DND-41 (cell line): ENCODE measurements at regions not wholly inside any gene's neighbourhood (a gene's known extent, or its start where the extent isn't known, plus 50 kb on each side); places are given as distances from the start of the nearest gene placed in this dataset.

Source experiments
- ATAC-seq: fragments of 200-7000 bp; cut with Tn5 transposase; 3 replicates; pipeline ENCODE4 v1.9.1; 2021; ENCODE audit warnings: low read depth; ENCODE audit not compliant: insufficient read depth
- DNase-seq: peaks from one replicate; pipeline ENCODE4 v3.0.0-alpha.2; 2020
- H2AFZ ChIP-seq: 2 replicates; pipeline ENCODE4 v1.6.0; 2012; ENCODE audit warnings: low read depth, low read length
- H3K27ac ChIP-seq: 2 replicates; pipeline ENCODE4 v1.5.1; 2012; ENCODE audit warnings: low read length, inconsistent platforms
- H3K27me3 ChIP-seq: fragments of 200-600 bp; sonication (generic); 2 replicates; pipeline ENCODE4 v1.6.0; 2012; ENCODE audit warnings: low read length, mild to moderate bottlenecking, inconsistent platforms; ENCODE audit not compliant: insufficient read depth, poor library complexity
- H3K36me3 ChIP-seq: 2 replicates; pipeline ENCODE4 v1.5.1; 2012; ENCODE audit warnings: low read length, inconsistent platforms; ENCODE audit not compliant: insufficient read depth
- H3K4me1 ChIP-seq: 2 replicates; pipeline ENCODE4 v1.5.1; 2012; ENCODE audit warnings: mild to moderate bottlenecking, low read length; ENCODE audit not compliant: insufficient read depth
- H3K4me2 ChIP-seq: 2 replicates; pipeline ENCODE4 v1.6.0; 2012; ENCODE audit warnings: mild to moderate bottlenecking, moderate library complexity, low read length, inconsistent platforms; ENCODE audit not compliant: insufficient read depth
- H3K4me3 ChIP-seq, 2 experiments: fragments of 200-600 bp in 1 of 2; shearing (Covaris generic) in 1 of 2; 2 replicates each; pipeline ENCODE4 v1.5.1; 2012 to 2016; ENCODE audit warnings: inconsistent platforms in 2 of 2, low read length in 2 of 2, mild to moderate bottlenecking in 2 of 2, low read depth in 1 of 2, moderate library complexity in 1 of 2
- H3K79me2 ChIP-seq: 2 replicates; pipeline ENCODE4 v1.6.0; 2012; ENCODE audit warnings: low read length, inconsistent platforms; ENCODE audit not compliant: insufficient read depth
- H3K9ac ChIP-seq: 2 replicates; pipeline ENCODE4 v1.6.0; 2012; ENCODE audit warnings: low read depth, mild to moderate bottlenecking, inconsistent platforms, low read length, moderate library complexity
- H3K9me3 ChIP-seq: 2 replicates; pipeline ENCODE4 v1.5.1; 2012; ENCODE audit warnings: low read length, moderate library complexity, mild to moderate bottlenecking, inconsistent platforms; ENCODE audit not compliant: insufficient read depth, severe bottlenecking
- H4K20me1 ChIP-seq: 2 replicates; pipeline ENCODE4 v1.6.0; 2012; ENCODE audit warnings: low read length; ENCODE audit not compliant: insufficient read depth
- CTCF ChIP-seq: IDR thresholded peaks from 2 replicates; pipeline ENCODE4 v1.5.1; 2012; ENCODE audit warnings: borderline replicate concordance, low read length, moderate library complexity, mild to moderate bottlenecking; ENCODE audit not compliant: poor library complexity, severe bottlenecking; ENCODE audit errors: extremely low read depth
- EZH2 ChIP-seq: IDR thresholded peaks from 3 replicates; pipeline ENCODE4 v1.6.1; 2012; ENCODE audit warnings: borderline replicate concordance, low read depth, mild to moderate bottlenecking, moderate library complexity, low read length, inconsistent platforms; ENCODE audit not compliant: severe bottlenecking

GRCh38 chr18:61019338-61020301, 313.6 kb upstream of the CDH20 start:
- Histone ChIP-seq H3K4me3 (no peak overlapping the region), H3K4me1 (no peaks in the 10 kb centered on the region), H3K9ac (no peak overlapping the region), H2AFZ (no peak overlapping the region), H3K36me3 (no peaks in the 10 kb centered on the region), H3K79me2 (no peaks in the 10 kb centered on the region), H3K4me2 (no peak overlapping the region), H3K27ac (no peak overlapping the region), H3K27me3 (no peaks in the 10 kb centered on the region), H4K20me1 (no peaks in the 10 kb centered on the region), H3K9me3 (no peaks in the 10 kb centered on the region)
- DNase-seq = no peak
- ATAC-seq = no peak
- TF ChIP-seq CTCF (no peak), EZH2 (no peak)

- no peaks in the 10 kb centered on the region for H3K4me1 ChIP-seq
- no peak overlapping the region for H3K9ac ChIP-seq
- H3K27ac ChIP-seq = no peak overlapping the region
- no peaks in the 10 kb centered on the region for H3K9me3 ChIP-seq
- H3K4me2 ChIP-seq = no peak overlapping the region
- no peaks in the 10 kb centered on the region for H3K79me2 ChIP-seq
- no peaks in the 10 kb centered on the region for H3K36me3 ChIP-seq
- H2AFZ ChIP-seq = no peak overlapping the region
- ATAC-seq (no peak), DNase-seq (no peak)
- no peaks in the 10 kb centered on the region for H4K20me1 ChIP-seq
- no peak for TF ChIP-seq EZH2
- no peak for TF ChIP-seq CTCF
- H3K4me3 ChIP-seq = no peak overlapping the region
- H3K27me3 ChIP-seq = no peaks in the 10 kb centered on the region
These were observed 307.6 kb upstream of the CDH20 start for GRCh38 chr18:61025596-61025995.

GRCh38 chr18:61031626-61032025, 301.6 kb upstream of the CDH20 start:
- H3K9me3 ChIP-seq = no peaks in the 10 kb centered on the region
- no peaks in the 10 kb centered on the region for H3K27me3 ChIP-seq
- H3K4me1 ChIP-seq = no peaks in the 10 kb centered on the region
- TF ChIP-seq CTCF = no peak
- TF ChIP-seq EZH2 = no peak
- ATAC-seq = no peak
- no peaks in the 10 kb centered on the region for H4K20me1 ChIP-seq
- H3K9ac ChIP-seq = no peak overlapping the region
- H3K79me2 ChIP-seq = no peaks in the 10 kb centered on the region
- H3K4me3 ChIP-seq = no peak overlapping the region
- H2AFZ ChIP-seq = no peak overlapping the region
- H3K27ac ChIP-seq = no peak overlapping the region
- DNase-seq = no peak
- H3K36me3 ChIP-seq = no peaks in the 10 kb centered on the region
- H3K4me2 ChIP-seq = no peak overlapping the region
